IPS-20b (cell line): ENCODE measurements at regions not wholly inside any gene's neighbourhood (a gene's known extent, or its start where the extent isn't known, plus 50 kb on each side); places are given as distances from the start of the nearest gene placed in this dataset.

Source experiments
- H3K27ac ChIP-seq: one replicate; pipeline ENCODE4 v1.5.1; 2013; ENCODE audit warnings: low read length
- H3K27me3 ChIP-seq: 2 replicates; pipeline ENCODE4 v1.6.1; 2013; ENCODE audit warnings: mild to moderate bottlenecking, low read length, inconsistent platforms; ENCODE audit not compliant: insufficient read depth
- H3K36me3 ChIP-seq: 2 replicates; pipeline ENCODE4 v1.6.1; 2013; ENCODE audit warnings: low read depth, mild to moderate bottlenecking, inconsistent platforms, low read length, moderate library complexity; ENCODE audit not compliant: insufficient read depth
- H3K4me1 ChIP-seq: 2 replicates; pipeline ENCODE4 v1.6.1; 2013; ENCODE audit warnings: mild to moderate bottlenecking, control low read depth, inconsistent platforms, low read length, moderate library complexity; ENCODE audit not compliant: insufficient read depth
- H3K4me3 ChIP-seq: 2 replicates; pipeline ENCODE4 v1.5.1; 2013; ENCODE audit warnings: mild to moderate bottlenecking, low read length, inconsistent platforms
- H3K9ac ChIP-seq: 2 replicates; pipeline ENCODE4 v1.6.1; 2013; ENCODE audit warnings: low read depth, mild to moderate bottlenecking, inconsistent platforms, low read length, moderate library complexity
- H3K9me3 ChIP-seq: 2 replicates; pipeline ENCODE4 v1.6.1; 2013; ENCODE audit warnings: mild to moderate bottlenecking, low read depth, low read length, inconsistent platforms; ENCODE audit not compliant: insufficient read depth

GRCh38 chr1:71262970-71263369, 182.1 kb upstream of the ZRANB2 start:
- no peaks in the 10 kb centered on the region for H3K9me3 ChIP-seq
- no peak overlapping the region for H3K4me3 ChIP-seq
- no peaks in the 10 kb centered on the region for H3K27me3 ChIP-seq
- H3K9ac ChIP-seq, result no peak overlapping the region
- H3K27ac ChIP-seq, result no peak overlapping the region
- H3K36me3 ChIP-seq, result no peaks in the 10 kb centered on the region
- no peaks in the 10 kb centered on the region for H3K4me1 ChIP-seq

GRCh38 chr1:71252900-71253299, 172.1 kb upstream of the ZRANB2 start:
- Histone ChIP-seq H3K9ac (no peak overlapping the region), H3K27ac (no peak overlapping the region), H3K27me3 (no peaks in the 10 kb centered on the region)

GRCh38 chr1:71245246-71245645, 164.4 kb upstream of the ZRANB2 start:
- H3K27ac ChIP-seq, result no peak overlapping the region
- no peaks in the 10 kb centered on the region for H3K27me3 ChIP-seq
- no peaks in the 10 kb centered on the region for H3K36me3 ChIP-seq
- no peaks in the 10 kb centered on the region for H3K9me3 ChIP-seq
- H3K4me3 ChIP-seq, result no peak overlapping the region
- no peak overlapping the region for H3K9ac ChIP-seq
- no peaks in the 10 kb centered on the region for H3K4me1 ChIP-seq

More at GRCh38 chr1:71252900-71253299, 172.1 kb upstream of the ZRANB2 start:
- Histone ChIP-seq H3K4me1 (no peaks in the 10 kb centered on the region), H3K36me3 (no peaks in the 10 kb centered on the region), H3K4me3 (no peak overlapping the region), H3K9me3 (no peaks in the 10 kb centered on the region)

- Histone ChIP-seq H3K4me3 (no peak overlapping the region), H3K36me3 (no peaks in the 10 kb centered on the region), H3K9ac (no peak overlapping the region), H3K4me1 (no peaks in the 10 kb centered on the region), H3K27me3 (no peaks in the 10 kb centered on the region), H3K9me3 (no peaks in the 10 kb centered on the region), H3K27ac (no peak overlapping the region)
Measured at GRCh38 chr1:71242239-71242638, 161.4 kb upstream of the ZRANB2 start.

- Histone ChIP-seq H3K4me1 (no peaks in the 10 kb centered on the region), H3K9ac (no peak overlapping the region), H3K4me3 (no peak overlapping the region), H3K9me3 (no peaks in the 10 kb centered on the region), H3K27me3 (no peaks in the 10 kb centered on the region), H3K27ac (no peak overlapping the region), H3K36me3 (no peaks in the 10 kb centered on the region)
Measured at GRCh38 chr1:71240656-71241055, 159.8 kb upstream of the ZRANB2 start.

GRCh38 chr1:71236503-71236902, 155.7 kb upstream of the ZRANB2 start:
- H3K36me3 ChIP-seq, result no peaks in the 10 kb centered on the region
- H3K4me1 ChIP-seq, result peaks cover 7% of the 10 kb centered on the region; the same call in 1 of the 2 replicates
- H3K9ac ChIP-seq, result no peak overlapping the region
- no peak overlapping the region for H3K27ac ChIP-seq
- H3K9me3 ChIP-seq, result no peaks in the 10 kb centered on the region
- no peak overlapping the region for H3K4me3 ChIP-seq
- no peaks in the 10 kb centered on the region for H3K27me3 ChIP-seq

GRCh38 chr1:71233645-71234044, 152.8 kb upstream of the ZRANB2 start:
- no peak overlapping the region for H3K4me3 ChIP-seq
- H3K9ac ChIP-seq, result no peak overlapping the region
- H3K9me3 ChIP-seq, result no peaks in the 10 kb centered on the region
- no peaks in the 10 kb centered on the region for H3K27me3 ChIP-seq
- no peak overlapping the region for H3K27ac ChIP-seq
- H3K4me1 ChIP-seq, result peaks cover 11% of the 10 kb centered on the region; the same call in 1 of the 2 replicates
- no peaks in the 10 kb centered on the region for H3K36me3 ChIP-seq

GRCh38 chr1:71232786-71233185, 152.0 kb upstream of the ZRANB2 start:
- no peaks in the 10 kb centered on the region for H3K27me3 ChIP-seq
- no peaks in the 10 kb centered on the region for H3K36me3 ChIP-seq
- no peak overlapping the region for H3K4me3 ChIP-seq
- no peak overlapping the region for H3K9ac ChIP-seq
- no peak overlapping the region for H3K27ac ChIP-seq
- no peaks in the 10 kb centered on the region for H3K9me3 ChIP-seq
- peaks cover 11% of the 10 kb centered on the region; the same call in 1 of the 2 replicates for H3K4me1 ChIP-seq

GRCh38 chr1:71232166-71232763, 151.4 kb upstream of the ZRANB2 start:
- no peak overlapping the region for H3K9ac ChIP-seq
- H3K27ac ChIP-seq, result no peak overlapping the region
- no peaks in the 10 kb centered on the region for H3K27me3 ChIP-seq
- no peak overlapping the region for H3K4me3 ChIP-seq
- no peaks in the 10 kb centered on the region for H3K36me3 ChIP-seq
- H3K9me3 ChIP-seq, result no peaks in the 10 kb centered on the region
- H3K4me1 ChIP-seq, result peaks cover 11% of the 10 kb centered on the region; the same call in 1 of the 2 replicates

- no peaks in the 10 kb centered on the region for H3K9me3 ChIP-seq
- no peaks in the 10 kb centered on the region for H3K27me3 ChIP-seq
- H3K9ac ChIP-seq, result no peak overlapping the region
- H3K36me3 ChIP-seq, result no peaks in the 10 kb centered on the region
- no peak overlapping the region for H3K4me3 ChIP-seq
- H3K4me1 ChIP-seq, result peaks cover 11% of the 10 kb centered on the region; the same call in 1 of the 2 replicates
- no peak overlapping the region for H3K27ac ChIP-seq
Measured at GRCh38 chr1:71231751-71232150, 150.9 kb upstream of the ZRANB2 start.

GRCh38 chr1:71228742-71229365, 148.0 kb upstream of the ZRANB2 start:
- no peaks in the 10 kb centered on the region for H3K36me3 ChIP-seq

GRCh38 chr1:71228241-71228640, 147.4 kb upstream of the ZRANB2 start:
- no peaks in the 10 kb centered on the region for H3K27me3 ChIP-seq
- H3K9ac ChIP-seq, result no peak overlapping the region
- H3K4me3 ChIP-seq, result no peak overlapping the region
- H3K4me1 ChIP-seq, result peaks cover 9% of the 10 kb centered on the region; the same call in 1 of the 2 replicates
- H3K27ac ChIP-seq, result no peak overlapping the region
- H3K9me3 ChIP-seq, result no peaks in the 10 kb centered on the region
- no peaks in the 10 kb centered on the region for H3K36me3 ChIP-seq

More at GRCh38 chr1:71228742-71229365, 148.0 kb upstream of the ZRANB2 start:
- H3K4me1 ChIP-seq, result peaks cover 9% of the 10 kb centered on the region; the same call in 1 of the 2 replicates
- no peaks in the 10 kb centered on the region for H3K9me3 ChIP-seq
- no peak overlapping the region for H3K27ac ChIP-seq
- H3K4me3 ChIP-seq, result peak overlapping the region; percentile 48; the same call in 1 of the 2 replicates
- H3K9ac ChIP-seq, result no peak overlapping the region
- H3K27me3 ChIP-seq, result no peaks in the 10 kb centered on the region
